Right hindlimb (tissue), 1 donor: ENCODE measurements at regions not wholly inside any gene's neighbourhood (a gene's known extent, or its start where the extent isn't known, plus 50 kb on each side); places are given as distances from the start of the nearest gene placed in this dataset.

Experiments used
- DNase-seq: peaks from one replicate; pipeline ENCODE4 v3.0.0-alpha.2; 2018

DNA sequence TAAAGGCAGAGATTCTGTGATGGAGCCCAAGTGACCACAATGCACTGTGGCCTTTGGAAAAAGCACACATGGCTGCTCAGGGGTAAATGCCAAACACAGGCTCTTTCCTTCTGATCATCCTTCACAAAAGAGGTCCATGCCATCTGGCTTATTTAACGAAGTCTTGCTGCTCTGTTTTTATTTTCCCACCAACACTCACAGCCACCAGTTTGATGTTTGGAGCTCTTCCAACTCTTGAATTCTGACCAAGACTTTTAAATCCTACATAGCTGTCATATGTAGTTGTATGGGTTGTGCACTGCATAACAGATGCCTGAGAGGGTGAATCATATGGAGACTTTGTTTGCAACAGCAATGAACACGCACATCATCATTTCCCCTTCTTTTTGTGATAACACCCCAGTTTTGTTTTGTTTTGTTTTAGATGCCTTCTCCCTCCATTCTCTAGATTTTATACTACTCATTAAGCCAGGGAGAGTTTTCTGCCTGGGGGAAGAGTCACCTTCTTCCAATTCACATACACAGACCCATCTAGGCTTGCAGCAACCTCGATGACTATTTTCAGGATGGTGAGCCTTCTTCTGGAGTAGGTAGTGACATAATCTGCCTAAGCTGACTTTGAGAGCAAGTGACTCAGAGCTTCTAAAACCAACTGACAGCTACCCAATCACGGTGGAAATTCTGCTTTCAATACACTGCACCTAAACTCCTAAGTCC lies 145.2 kb upstream of the WSCD2 start:
- DNase-seq: no peak

DNA sequence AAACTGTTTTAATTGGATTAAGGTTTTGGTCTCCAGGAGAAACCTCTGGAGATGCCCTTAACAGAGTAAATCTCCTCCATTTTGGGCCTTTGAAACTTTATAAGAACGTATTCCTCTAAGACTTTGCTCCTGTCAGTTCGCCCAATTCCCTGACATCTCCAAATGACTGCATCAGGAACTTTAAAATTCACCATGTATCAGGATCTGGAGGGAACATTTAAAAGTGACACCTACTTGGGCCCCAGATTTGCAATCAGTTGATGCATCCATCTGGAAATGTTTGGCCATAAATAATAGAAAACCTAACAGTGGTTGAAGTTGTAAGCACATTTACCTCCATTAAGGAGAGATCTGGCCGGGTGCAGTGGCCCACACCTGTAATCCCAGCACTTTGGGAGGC lies 144.1 kb upstream of the WSCD2 start:
- DNase-seq: no peak

DNA sequence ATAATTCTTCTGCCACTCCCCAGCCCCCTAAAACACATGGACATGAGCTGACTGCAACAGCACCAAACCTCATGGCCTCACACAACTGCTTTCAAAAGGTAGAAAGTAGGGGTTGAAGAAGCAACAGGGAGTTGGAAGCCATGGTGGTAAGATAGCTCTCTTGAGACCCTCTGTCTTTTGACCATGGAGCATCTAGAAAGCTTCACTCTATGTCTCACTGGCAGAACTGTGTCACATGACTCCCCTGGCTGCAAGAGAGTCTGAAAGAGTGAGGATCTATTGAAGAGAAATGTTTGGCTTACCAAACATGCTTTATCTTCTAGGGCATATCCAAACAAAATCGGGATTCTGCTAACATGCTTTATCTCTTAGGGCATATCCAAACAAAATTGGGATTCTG lies 142.9 kb upstream of the WSCD2 start:
- no peak for DNase-seq

- no peak for DNase-seq
These were observed 138.8 kb upstream of the WSCD2 start for GRCh38 chr12:107990325-107990724.

DNA sequence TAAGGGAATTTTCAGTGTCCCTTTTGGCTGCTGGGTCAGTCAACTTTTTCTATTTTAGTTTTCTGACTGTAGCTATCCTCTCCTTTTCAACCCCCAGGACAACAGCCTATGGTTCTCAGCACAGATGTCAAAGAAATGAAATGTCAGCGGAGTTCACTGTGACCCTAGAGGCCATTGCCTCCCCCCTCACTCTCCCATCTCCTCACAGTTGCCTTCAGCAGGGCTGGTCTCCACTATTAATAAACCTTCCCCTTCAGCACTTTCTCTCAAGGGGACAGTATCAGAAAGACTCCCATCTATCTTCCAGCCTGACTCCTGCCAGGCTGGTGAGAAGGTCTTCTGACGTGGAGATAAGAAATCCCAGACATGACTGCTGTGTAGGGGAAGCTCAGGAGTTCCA lies 137.1 kb upstream of the WSCD2 start:
- DNase-seq: no peak

DNA sequence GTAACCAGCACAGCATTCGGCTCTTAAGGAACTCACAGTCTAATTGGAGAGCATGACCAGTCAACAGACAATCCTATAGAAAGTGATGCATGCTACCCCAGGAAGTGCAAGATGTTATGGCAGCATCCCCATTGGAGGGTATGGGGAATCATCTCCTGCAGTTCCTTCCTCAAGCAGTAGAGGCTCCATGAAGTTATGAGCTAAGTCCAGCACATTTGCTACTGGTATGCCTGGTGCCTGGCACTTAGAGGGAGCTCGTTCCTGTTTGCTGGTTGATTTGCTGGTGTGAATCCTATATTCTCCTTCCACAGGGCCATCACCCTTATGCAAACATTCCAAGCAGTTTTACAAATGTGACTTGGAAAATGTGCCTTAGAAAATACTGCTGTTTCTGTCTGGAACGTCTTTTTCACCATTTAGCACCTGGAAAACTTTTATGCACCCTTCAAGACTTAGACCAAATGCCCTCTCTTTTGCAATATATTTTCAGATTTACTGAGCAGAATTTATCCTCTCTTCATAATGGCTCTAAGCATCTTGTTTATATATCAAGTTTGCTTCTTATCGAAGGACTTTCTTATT lies 136.1 kb upstream of the WSCD2 start:
- DNase-seq: no peak

GRCh38 chr12:107998863-107999262 lies 130.2 kb upstream of the WSCD2 start:
- DNase-seq: no peak

DNA sequence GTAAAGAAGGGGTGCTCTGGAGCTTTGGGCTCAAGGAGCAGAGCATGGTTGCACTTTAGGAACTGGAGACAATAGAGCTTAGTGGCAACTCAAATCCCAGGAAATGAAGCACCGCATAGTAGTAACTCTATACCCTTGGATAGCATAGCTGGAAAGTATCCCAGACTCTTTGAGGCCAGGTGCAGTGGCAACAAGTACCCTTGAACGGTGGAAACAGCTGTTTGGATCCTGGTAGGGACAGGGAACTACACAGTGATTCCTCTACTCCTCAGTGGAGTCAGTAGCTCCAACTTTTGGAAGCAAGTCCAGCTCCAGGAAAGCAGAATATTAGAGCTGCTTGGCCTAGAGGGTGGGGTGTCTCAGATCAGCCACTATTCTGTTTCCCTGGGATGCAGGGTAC lies 129.0 kb upstream of the WSCD2 start:
- DNase-seq: no peak

DNA sequence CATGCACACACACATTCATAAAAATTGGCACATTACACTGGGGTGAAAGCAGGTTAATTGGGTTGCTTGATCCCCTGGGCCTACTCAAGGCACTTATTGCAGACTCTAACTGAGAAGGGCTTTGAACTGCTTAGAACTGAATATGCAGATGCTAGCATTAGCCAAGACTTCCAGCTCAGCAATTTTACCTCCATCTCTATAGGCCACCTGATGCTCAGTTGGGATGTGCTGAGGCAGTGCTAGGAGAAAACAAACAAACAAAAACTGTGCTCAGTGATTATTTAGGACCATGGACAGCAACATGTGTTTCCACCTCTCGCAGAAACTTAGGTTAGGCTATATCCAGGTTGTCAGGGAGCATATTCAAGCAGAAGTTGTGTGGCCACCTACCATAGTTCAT lies 124.8 kb upstream of the WSCD2 start:
- DNase-seq: no peak

DNA sequence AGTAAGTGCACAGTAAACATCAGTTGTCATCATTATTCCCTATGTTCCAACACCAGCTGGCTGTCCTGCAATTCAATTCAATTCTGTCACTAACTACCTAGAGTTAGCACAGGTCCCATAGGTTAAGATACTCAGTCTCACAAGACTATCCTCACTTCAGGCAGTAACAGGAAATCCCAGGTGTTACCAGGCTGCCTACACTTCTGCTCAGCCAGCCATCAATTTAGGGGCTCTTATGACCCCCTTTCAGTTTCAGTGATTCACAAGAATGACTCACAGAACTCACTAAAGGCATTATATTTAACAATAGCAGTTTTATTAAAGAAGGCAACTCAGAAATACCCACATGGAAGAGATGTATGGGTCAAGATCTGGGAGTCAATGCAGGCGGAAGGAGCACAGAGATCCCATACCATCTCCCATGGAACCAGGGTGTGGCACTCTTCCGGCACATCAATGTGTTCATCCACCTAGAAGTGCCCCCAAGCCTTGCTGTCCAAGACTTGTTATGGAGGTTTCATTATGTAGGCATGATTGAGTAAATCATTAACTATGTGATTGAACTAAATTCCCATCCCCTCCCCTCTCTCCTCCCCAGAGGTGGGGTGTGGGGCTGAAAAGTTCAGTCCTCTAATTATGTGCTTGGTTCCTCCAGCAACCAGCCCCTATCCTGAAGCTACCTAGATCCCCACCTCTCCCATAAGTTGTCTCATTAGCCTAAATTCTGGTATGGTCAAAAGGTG lies 120.8 kb upstream of the WSCD2 start:
- no peak for DNase-seq

DNA sequence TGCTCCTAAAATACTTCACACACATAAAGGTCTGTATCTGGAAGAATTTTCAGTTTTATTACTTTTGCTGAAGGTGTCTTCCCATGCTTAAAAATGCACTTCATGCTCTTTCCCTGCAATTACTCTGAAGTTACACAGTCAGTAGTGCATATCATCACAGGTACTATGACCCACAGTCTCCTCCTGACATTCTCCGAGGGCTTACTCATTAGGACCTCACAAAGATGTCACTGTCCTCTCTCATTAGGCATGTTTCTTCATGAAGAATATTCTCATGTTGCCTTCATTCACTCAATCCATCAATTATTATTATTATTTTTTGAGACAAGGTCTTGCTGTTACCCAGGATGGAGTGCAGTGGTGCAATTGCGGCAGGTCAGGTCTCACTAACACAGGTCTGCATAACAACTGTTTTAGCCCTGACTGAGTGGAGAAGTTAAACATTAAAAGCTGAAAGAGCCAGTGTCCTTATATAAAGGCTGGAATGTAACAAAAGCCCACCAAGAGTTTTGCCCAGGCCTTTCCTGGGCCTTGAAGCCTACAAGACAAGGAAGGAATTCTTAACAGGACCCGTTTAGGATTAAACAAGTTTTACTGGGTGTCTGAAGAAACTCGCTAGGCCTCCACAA lies 119.5 kb upstream of the WSCD2 start:
- DNase-seq: no peak

GRCh38 chr12:108016022-108016564 lies 113.0 kb upstream of the WSCD2 start:
- no peak for DNase-seq

GRCh38 chr12:108017472-108018057 lies 111.5 kb upstream of the WSCD2 start:
- no peak for DNase-seq

DNA sequence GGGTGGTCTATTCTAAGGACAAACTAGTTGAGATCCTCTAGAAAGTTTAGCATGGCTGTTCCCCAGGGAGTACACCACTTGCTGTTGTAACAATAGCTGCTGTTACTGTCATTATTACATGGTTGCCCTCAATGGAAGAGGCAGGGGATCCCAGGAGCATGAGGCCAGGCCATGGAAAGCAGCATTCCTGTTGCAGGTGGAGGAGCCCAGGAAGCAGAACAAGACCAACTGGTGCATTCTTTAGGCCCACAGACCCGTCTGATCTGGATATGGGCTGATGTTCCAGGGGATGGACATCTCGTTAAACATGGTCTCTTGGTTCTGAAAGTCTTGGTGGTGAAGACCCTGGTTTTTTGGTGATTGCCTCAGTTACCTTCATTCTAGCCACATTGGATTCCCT lies 109.2 kb upstream of the WSCD2 start:
- DNase-seq: no peak

DNA sequence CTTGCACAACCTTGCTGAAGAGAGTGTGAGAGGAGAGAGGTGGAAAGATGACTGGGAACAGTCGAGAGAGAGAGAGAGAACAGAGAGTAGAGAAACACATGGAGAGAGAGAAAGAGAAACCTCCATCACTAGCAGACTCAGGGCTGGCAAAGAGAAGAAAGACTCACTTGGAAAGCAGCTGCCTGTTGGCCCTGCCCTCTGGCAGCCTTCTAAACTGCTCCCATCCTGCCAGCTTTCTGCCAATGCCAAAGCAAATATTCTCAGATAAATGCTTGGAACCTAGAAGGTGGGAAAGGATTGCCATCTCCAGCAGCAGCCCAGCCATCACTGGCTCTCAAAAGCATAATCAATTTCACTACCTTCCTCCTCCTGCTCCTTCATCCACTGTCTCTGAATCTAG lies 107.9 kb upstream of the WSCD2 start:
- no peak for DNase-seq

DNA sequence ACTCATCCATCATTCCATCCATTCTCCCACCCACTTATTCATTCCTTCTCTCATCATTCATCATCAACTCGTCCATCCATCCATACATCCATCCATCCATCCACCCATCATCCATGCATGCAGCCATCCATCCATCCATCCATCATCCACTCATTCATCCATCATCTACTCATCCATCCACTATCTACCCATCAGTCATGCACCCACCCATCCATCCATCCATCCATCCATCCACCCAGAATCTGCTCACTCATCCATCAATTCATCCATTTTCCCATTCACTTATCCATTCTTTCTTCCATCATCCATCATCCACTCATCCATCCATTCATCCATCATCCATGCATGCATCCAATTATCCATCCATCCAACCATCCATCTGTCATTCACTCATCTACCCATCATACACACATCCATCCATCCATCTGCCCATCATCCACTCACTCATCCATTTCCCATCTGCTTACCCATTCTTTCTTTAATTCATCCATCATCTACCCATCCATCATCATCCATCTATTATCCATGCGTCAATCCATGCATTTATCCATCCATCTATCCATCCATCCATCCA lies 107.1 kb upstream of the WSCD2 start:
- no peak for DNase-seq

DNA sequence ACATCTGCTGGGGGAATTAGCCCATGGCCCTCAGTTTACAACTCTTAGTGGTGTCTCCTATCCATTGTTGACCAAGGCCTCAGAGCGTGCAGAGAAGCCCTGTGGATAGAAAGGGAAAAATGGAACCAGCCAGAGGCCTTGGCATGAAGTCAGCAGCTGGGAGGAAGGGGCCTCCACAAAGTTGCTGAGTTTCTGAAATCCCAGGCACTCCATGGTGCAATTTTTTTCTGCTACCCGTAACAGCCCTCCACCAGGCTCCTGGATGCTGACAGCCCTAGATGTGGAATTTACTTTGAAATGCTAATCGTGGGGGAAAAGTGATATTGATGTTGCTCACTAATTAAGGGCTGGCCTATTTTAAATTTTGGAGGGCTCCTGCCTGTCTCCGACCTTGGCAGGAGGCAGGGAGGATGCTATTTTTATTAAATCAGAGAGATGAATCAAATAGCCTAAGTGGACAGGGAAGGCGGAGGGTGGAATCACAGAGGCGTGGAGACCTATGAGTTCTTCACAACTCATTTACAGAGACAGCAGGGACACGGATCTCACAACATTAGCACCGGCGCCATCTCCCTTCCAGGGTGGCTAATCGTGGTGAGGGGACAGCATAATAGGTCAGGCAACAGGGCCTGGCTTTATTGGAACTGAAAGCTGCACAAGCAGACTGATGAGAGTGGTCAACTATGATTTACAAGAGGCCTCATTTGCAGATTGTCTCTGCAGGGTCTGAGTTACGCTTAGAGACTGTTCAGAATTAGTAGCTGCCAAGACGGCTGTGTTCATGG lies 99.8 kb upstream of the WSCD2 start:
- peak; percentile 22 for DNase-seq

- no peak for DNase-seq
These were observed 96.0 kb upstream of the WSCD2 start for GRCh38 chr12:108033090-108033489.

DNA sequence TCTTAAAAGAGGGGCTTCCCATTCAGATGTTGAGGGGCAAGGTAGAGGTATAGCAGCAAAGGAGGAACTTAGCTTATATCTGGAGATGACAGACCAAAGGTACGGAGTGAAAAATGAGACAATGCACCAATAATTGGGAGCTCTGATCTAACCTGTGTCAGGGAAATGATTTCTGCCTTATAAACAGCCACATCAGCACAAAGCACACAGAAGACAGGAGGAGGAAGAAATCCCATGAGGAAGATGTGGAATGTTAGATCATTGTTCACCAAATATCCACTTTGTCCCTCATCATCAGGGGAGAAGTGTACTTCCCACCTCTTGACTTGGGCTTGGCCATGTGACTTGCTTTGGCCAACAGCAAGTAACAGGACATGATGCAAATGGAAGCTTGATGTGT lies 93.7 kb upstream of the WSCD2 start:
- DNase-seq: no peak

GRCh38 chr12:108037960-108038359 lies 91.1 kb upstream of the WSCD2 start:
- no peak for DNase-seq

GRCh38 chr12:108039794-108040193 lies 89.3 kb upstream of the WSCD2 start:
- no peak for DNase-seq

GRCh38 chr12:108040947-108041346 lies 88.1 kb upstream of the WSCD2 start:
- no peak for DNase-seq
